H9 (cell line): ENCODE measurements at regions not wholly inside any gene's neighbourhood (a gene's known extent, or its start where the extent isn't known, plus 50 kb on each side); places are given as distances from the start of the nearest gene placed in this dataset.

Source experiments
- DNase-seq: peaks from one replicate; pipeline ENCODE4 v3.0.0-alpha.2; 2017
- H2AFZ ChIP-seq: one replicate; pipeline ENCODE4 v1.6.1; 2013; ENCODE audit warnings: mild to moderate bottlenecking, low read length, control low read depth, moderate library complexity
- H2AK5ac ChIP-seq: 2 replicates; pipeline ENCODE4 v1.6.1; 2013; ENCODE audit warnings: low read length, control low read depth, mixed read lengths; ENCODE audit not compliant: insufficient read length
- H2BK120ac ChIP-seq: one replicate; pipeline ENCODE4 v1.6.1; 2013; ENCODE audit warnings: low read depth, mild to moderate bottlenecking, low read length, control low read depth, inconsistent platforms; ENCODE audit not compliant: poor library complexity, severe bottlenecking
- H2BK12ac ChIP-seq: 2 replicates; pipeline ENCODE4 v1.6.1; 2013; ENCODE audit warnings: low read length, control low read depth, mixed read lengths, low read depth; ENCODE audit not compliant: insufficient read length
- H2BK15ac ChIP-seq: 2 replicates; pipeline ENCODE4 v1.6.1; 2013; ENCODE audit warnings: low read depth, low read length, control low read depth
- H2BK20ac ChIP-seq: one replicate; pipeline ENCODE4 v1.6.1; 2013; ENCODE audit warnings: low read depth, mild to moderate bottlenecking, low read length, control low read depth, inconsistent platforms; ENCODE audit not compliant: poor library complexity, severe bottlenecking
- H2BK5ac ChIP-seq: 2 replicates; pipeline ENCODE4 v1.6.1; 2013; ENCODE audit warnings: low read length, control low read depth, mixed read lengths; ENCODE audit not compliant: insufficient read length
- H3K14ac ChIP-seq: 2 replicates; pipeline ENCODE4 v1.6.1; 2013; ENCODE audit warnings: low read length, control low read depth; ENCODE audit not compliant: insufficient read depth
- H3K18ac ChIP-seq: 2 replicates; pipeline ENCODE4 v1.6.1; 2013; ENCODE audit warnings: low read depth, mild to moderate bottlenecking, mixed read lengths, low read length, control low read depth; ENCODE audit not compliant: insufficient read length
- H3K23ac ChIP-seq: 2 replicates; pipeline ENCODE4 v1.6.1; 2013; ENCODE audit warnings: low read length, control low read depth, mixed read lengths, low read depth; ENCODE audit not compliant: insufficient read length
- H3K23me2 ChIP-seq: 2 replicates; pipeline ENCODE4 v1.6.1; 2013; ENCODE audit warnings: low read depth, mild to moderate bottlenecking, mixed read lengths, low read length, control low read depth; ENCODE audit not compliant: insufficient read length, poor library complexity, severe bottlenecking
- H3K27ac ChIP-seq: 2 replicates; pipeline ENCODE4 v1.5.1; 2013; ENCODE audit warnings: low read length, control low read depth, mixed read lengths, low read depth; ENCODE audit not compliant: insufficient read length
- H3K27me3 ChIP-seq: 2 replicates; pipeline ENCODE4 v1.6.1; 2013; ENCODE audit warnings: low read length, control low read depth, inconsistent platforms; ENCODE audit not compliant: insufficient read depth
- H3K4ac ChIP-seq: 2 replicates; pipeline ENCODE4 v1.6.1; 2013; ENCODE audit warnings: low read depth, mild to moderate bottlenecking, control low read depth, inconsistent platforms, low read length, moderate library complexity
- H3K4me1 ChIP-seq: 2 replicates; pipeline ENCODE4 v1.6.1; 2013; ENCODE audit warnings: low read length, control low read depth, inconsistent platforms; ENCODE audit not compliant: insufficient read depth
- H3K4me2 ChIP-seq: 2 replicates; pipeline ENCODE4 v1.6.1; 2013; ENCODE audit warnings: low read length, control low read depth, mixed read lengths; ENCODE audit not compliant: insufficient read length, insufficient read depth
- H3K56ac ChIP-seq: 2 replicates; pipeline ENCODE4 v1.6.1; 2013; ENCODE audit warnings: low read depth, mild to moderate bottlenecking, mixed read lengths, low read length, control low read depth; ENCODE audit not compliant: insufficient read length
- H3K79me1 ChIP-seq: 2 replicates; pipeline ENCODE4 v1.6.1; 2013; ENCODE audit warnings: low read depth, mild to moderate bottlenecking, moderate library complexity, low read length, control low read depth, inconsistent platforms; ENCODE audit not compliant: insufficient read depth, poor library complexity, severe bottlenecking
- H3K79me2 ChIP-seq: 2 replicates; pipeline ENCODE4 v1.6.1; 2013; ENCODE audit warnings: low read length, control low read depth, inconsistent platforms; ENCODE audit not compliant: insufficient read depth
- H3K9ac ChIP-seq: 2 replicates; pipeline ENCODE4 v1.6.1; 2013; ENCODE audit warnings: low read length, control low read depth, mixed read lengths; ENCODE audit not compliant: insufficient read length; ENCODE audit errors: extremely low read depth
- H3K9me3 ChIP-seq: one replicate; pipeline ENCODE4 v1.6.1; 2013; ENCODE audit warnings: low read depth, low read length, inconsistent platforms; ENCODE audit not compliant: control insufficient read depth
- H3T11ph ChIP-seq: one replicate; pipeline ENCODE4 v1.6.1; 2013; ENCODE audit warnings: mild to moderate bottlenecking, low read length, control low read depth, inconsistent platforms
- H4K20me1 ChIP-seq: one replicate; pipeline ENCODE4 v1.6.1; 2013; ENCODE audit not compliant: control insufficient read depth, insufficient read length, insufficient read depth
- H4K5ac ChIP-seq: 2 replicates; pipeline ENCODE4 v1.6.1; 2013; ENCODE audit warnings: low read depth, mild to moderate bottlenecking, mixed read lengths, low read length, control low read depth; ENCODE audit not compliant: insufficient read length
- H4K8ac ChIP-seq: replicated peaks from 2 replicates; pipeline ENCODE4 v1.6.1; 2013; ENCODE audit warnings: low read length, control low read depth, mixed read lengths, low read depth; ENCODE audit not compliant: insufficient read length
- H4K91ac ChIP-seq: 2 replicates; pipeline ENCODE4 v1.6.1; 2013; ENCODE audit warnings: low read depth, mild to moderate bottlenecking, moderate library complexity, mixed read lengths, low read length, control low read depth; ENCODE audit not compliant: insufficient read length
- H3K27ac Mint-ChIP-seq, 3 experiments: 2 replicates in 2 of 3; 3 replicates in 1 of 3; pipeline ENCODE4 v1.8.0; 2020 to 2021; ENCODE audit warnings: mixed read lengths in 3 of 3, mild to moderate bottlenecking in 1 of 3, moderate library complexity in 1 of 3
- H3K27me3 Mint-ChIP-seq: 2 replicates; pipeline ENCODE4 v1.8.0; 2021; ENCODE audit warnings: low read depth, mild to moderate bottlenecking, moderate library complexity, mixed read lengths
- H3K36me3 Mint-ChIP-seq, 3 experiments: 2 replicates in 2 of 3; 3 replicates in 1 of 3; pipeline ENCODE4 v1.8.0; 2020 to 2021; ENCODE audit warnings: low read depth in 3 of 3, mixed read lengths in 3 of 3; ENCODE audit not compliant: insufficient read depth in 1 of 3
- H3K4me1 Mint-ChIP-seq, 2 experiments: 2 replicates each; pipeline ENCODE4 v1.8.0; 2020; ENCODE audit warnings: mixed read lengths in 2 of 2
- H3K4me3 Mint-ChIP-seq, 2 experiments: 2 replicates in 1 of 2; 3 replicates in 1 of 2; pipeline ENCODE4 v1.8.0; 2020 to 2021; ENCODE audit warnings: mild to moderate bottlenecking in 2 of 2, mixed read lengths in 2 of 2, moderate library complexity in 1 of 2
- H3K9me3 Mint-ChIP-seq, 2 experiments: 2 replicates in 1 of 2; 3 replicates in 1 of 2; pipeline ENCODE4 v1.8.0; 2020; ENCODE audit warnings: mild to moderate bottlenecking in 2 of 2, mixed read lengths in 2 of 2, moderate library complexity in 1 of 2
- WGBS: extraction: QIAGEN DNeasy Blood & Tissue Kit; methylation state at CpG from one replicate; pipeline ENCODE4 v1.1.7; 2013; ENCODE audit warnings: missing lambda C conversion rate, low lambda C conversion rate, mixed read lengths; ENCODE audit not compliant: insufficient read length; ENCODE audit errors: extremely low coverage; 5-methylcytosine and 5-hydroxymethylcytosine counted together
- TF ChIP-seq, protein P1 (sequence below): fragments of 200-600 bp; sonication (generic); conservative IDR thresholded peaks from 3 replicates; pipeline ENCODE4 v1.8.0; 2021; ENCODE audit warnings: antibody characterized with exemption, mild to moderate bottlenecking

DNA sequence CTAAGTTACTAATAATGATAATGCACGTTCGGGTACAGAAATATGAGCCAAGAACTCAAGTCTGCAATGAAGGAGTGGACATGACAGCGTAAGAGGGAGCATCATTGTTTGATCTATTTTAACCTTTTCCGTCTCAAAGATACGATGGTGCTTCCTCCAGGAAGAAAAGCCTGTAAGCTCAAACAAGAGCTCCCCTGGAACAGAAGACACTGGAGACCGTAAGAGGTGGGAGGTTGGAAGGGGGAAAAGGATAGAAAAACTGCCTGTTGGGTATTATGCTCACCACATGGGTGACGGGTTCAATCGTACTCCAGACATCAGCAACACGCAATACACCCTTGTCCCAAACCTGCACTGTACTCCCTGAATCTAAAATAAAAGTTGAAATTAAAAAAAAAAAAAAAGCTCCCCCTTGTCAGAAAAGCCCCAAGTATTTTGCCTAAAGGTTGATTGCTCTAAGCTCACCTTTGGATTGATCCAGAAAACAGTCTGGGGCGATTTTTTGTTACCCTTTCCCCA is 180.5 kb downstream of the TRIM27 start:
- H3K27me3 ChIP-seq = peaks cover 9% of the 10 kb centered on the region; the same call in 1 of the 2 replicates

More for the DNA sequence above, 180.5 kb downstream of the TRIM27 start:
- no peak overlapping the region for H4K91ac ChIP-seq
- H3K27me3 Mint-ChIP-seq = peaks cover 76% of the 10 kb centered on the region
- no peak overlapping the region for H2AK5ac ChIP-seq
- H3K79me1 ChIP-seq = no peaks in the 10 kb centered on the region
- H2BK5ac ChIP-seq = no peak overlapping the region
- no peak overlapping the region for H3K18ac ChIP-seq
- no peaks in the 10 kb centered on the region for H3K36me3 Mint-ChIP-seq
- no peaks in the 10 kb centered on the region for H3K4me1 ChIP-seq
- DNase-seq = no peak
- H3K9ac ChIP-seq = no peak overlapping the region
- peaks cover 26 to 32% of the 10 kb centered on the region in 2 experiments for H3K4me1 Mint-ChIP-seq
- no peak overlapping the region for H3K56ac ChIP-seq
- H3K9me3 ChIP-seq = no peaks in the 10 kb centered on the region
- H4K5ac ChIP-seq = no peak overlapping the region
- H4K8ac ChIP-seq = no peak overlapping the region
- no peak overlapping the region for H3K23ac ChIP-seq
- no peak overlapping the region for H3K14ac ChIP-seq
- TF ChIP-seq, protein P1, sequence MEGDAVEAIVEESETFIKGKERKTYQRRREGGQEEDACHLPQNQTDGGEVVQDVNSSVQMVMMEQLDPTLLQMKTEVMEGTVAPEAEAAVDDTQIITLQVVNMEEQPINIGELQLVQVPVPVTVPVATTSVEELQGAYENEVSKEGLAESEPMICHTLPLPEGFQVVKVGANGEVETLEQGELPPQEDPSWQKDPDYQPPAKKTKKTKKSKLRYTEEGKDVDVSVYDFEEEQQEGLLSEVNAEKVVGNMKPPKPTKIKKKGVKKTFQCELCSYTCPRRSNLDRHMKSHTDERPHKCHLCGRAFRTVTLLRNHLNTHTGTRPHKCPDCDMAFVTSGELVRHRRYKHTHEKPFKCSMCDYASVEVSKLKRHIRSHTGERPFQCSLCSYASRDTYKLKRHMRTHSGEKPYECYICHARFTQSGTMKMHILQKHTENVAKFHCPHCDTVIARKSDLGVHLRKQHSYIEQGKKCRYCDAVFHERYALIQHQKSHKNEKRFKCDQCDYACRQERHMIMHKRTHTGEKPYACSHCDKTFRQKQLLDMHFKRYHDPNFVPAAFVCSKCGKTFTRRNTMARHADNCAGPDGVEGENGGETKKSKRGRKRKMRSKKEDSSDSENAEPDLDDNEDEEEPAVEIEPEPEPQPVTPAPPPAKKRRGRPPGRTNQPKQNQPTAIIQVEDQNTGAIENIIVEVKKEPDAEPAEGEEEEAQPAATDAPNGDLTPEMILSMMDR = no peak
- peak overlapping the region; percentile 63 for H3K4me2 ChIP-seq
- no peak overlapping the region for H3K27ac ChIP-seq
- H2BK120ac ChIP-seq = no peak overlapping the region
- H2BK12ac ChIP-seq = no peak overlapping the region
- no peak overlapping the region for H2BK15ac ChIP-seq
- no peak overlapping the region for H3T11ph ChIP-seq
- H3K4ac ChIP-seq = no peak overlapping the region
- WGBS = no CpG with 5 or more reads among the region's 10 CpGs
- no peak overlapping the region for H2AFZ ChIP-seq
- H3K27ac Mint-ChIP-seq = no peak overlapping the region
- no peaks in the 10 kb centered on the region for H3K79me2 ChIP-seq
- H3K23me2 ChIP-seq = peaks cover 15% of the 10 kb centered on the region
- peak overlapping the region; percentile 81 to 93 for H3K4me3 Mint-ChIP-seq
- no peaks in the 10 kb centered on the region; a peak in 2 of 5 replicates for H3K9me3 Mint-ChIP-seq
- H4K20me1 ChIP-seq = no peaks in the 10 kb centered on the region
- no peak overlapping the region for H2BK20ac ChIP-seq
